GM19035 (cell line): ENCODE measurements at regions not wholly inside any gene's neighbourhood (a gene's known extent, or its start where the extent isn't known, plus 50 kb on each side); places are given as distances from the start of the nearest gene placed in this dataset.

ENCODE experiments used
- ATAC-seq: cut with Tn5 transposase; IDR thresholded peaks from one replicate; pipeline ENCODE4 v1.9.1; 2021; ENCODE audit not compliant: unreplicated experiment

DNA sequence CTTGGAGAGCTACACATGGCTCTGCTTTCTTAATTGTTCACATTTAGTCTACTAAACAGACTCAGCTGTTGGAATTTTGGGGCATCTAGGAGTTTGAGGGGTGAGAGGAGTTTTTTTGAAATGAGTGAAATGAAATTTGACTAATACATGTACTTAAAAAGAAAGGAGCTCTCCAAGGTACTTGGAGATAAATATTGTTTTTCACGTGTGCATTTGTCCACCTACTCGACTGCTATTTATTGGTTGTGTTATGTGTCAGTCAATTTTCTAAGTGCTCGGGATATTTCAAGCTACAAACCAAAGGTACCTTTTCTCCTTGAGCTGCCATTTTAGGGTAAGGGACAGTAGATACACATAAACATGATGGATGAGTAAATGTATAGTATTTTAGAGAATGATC is 697.0 kb downstream of the LIG4 start:
- no peak for ATAC-seq

GRCh38 chr13:107516517-107516916 is 698.8 kb downstream of the LIG4 start:
- ATAC-seq = no peak

DNA sequence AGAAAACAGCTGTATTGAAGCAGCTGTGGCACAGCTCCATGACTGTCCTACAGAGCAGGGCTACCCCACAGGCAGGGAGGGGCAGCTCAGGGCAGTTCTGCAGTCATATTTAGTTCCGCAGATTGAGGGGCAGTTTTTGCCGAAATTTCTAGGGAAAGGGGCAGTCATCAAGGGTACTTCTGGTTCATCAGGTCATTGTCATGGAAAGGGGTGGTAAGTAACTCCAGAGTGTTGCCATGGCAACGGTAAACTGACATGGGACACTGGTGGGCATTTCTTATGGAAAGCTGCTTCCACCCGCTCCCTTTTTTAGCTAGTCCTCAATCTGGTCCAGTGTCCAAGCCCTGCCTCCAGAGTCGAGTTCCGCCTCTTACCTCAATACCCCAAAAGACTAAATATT is 702.8 kb downstream of the LIG4 start:
- no peak for ATAC-seq

- no peak for ATAC-seq
Observed at GRCh38 chr13:107497661-107498060, 717.7 kb downstream of the LIG4 start.

- ATAC-seq = no peak
Observed at GRCh38 chr13:107493266-107493665, 722.1 kb downstream of the LIG4 start.

GRCh38 chr13:107482688-107483087 is 732.6 kb downstream of the LIG4 start:
- ATAC-seq = no peak

- ATAC-seq = no peak
Observed at GRCh38 chr13:107480130-107480529, 735.2 kb downstream of the LIG4 start.

- no peak for ATAC-seq
Observed at GRCh38 chr13:107477772-107478379, 737.5 kb downstream of the LIG4 start.

DNA sequence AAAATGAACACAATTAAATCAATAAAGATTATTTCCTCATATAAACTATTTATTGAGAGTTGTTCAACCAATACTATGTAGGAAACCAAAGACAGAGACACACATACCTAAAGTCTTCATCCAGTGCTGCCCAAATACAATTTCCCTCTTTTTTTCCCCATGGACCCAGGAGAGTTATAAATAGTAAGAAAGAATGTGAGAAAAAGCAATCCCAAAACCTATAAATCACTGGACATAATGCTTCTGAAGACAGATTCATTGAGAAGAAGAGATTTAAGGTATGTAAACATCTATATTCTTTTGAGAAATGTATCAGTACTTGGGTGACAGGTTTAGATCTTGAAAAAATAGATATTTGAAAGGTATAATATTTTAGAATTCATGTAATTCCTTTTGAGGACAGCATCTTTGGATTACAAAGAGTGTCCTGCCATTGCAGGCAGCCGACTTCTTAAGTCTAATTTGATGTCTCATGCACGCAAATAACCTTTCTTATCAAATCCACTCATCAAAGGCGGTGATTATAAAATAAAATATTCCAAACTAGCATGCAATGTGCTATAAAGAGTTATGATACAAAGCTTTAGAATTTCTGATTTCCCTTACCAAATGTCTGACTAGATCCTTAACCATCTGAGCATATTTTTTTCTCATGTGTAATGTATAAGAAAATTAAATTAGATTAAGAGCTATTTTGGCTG is 739.4 kb downstream of the LIG4 start:
- no peak for ATAC-seq

GRCh38 chr13:107473253-107473652 is 742.1 kb downstream of the LIG4 start:
- no peak for ATAC-seq

- no peak for ATAC-seq
Observed at GRCh38 chr13:107466326-107467099, 748.8 kb downstream of the LIG4 start.

GRCh38 chr13:107462501-107462900 is 752.8 kb downstream of the LIG4 start:
- ATAC-seq = no peak

DNA sequence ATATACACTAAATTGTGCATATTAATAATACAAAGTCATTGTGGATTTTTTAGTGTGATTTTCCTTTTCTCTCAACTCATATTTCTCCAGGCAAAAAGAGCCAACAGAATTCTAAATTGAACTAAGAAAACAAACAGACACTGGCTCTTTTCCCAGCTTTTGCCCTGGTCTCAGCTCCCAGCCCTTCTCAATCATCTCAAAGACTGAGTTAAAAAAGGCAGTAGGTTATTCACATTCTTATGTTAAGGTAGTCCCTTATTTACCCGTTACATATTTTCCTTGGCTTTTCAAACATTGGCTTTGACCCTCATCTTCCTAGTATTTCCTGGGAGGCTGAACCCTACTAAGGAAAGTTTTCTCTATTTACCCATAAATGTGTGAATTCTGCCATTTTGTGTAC is 753.6 kb downstream of the LIG4 start:
- no peak for ATAC-seq

DNA sequence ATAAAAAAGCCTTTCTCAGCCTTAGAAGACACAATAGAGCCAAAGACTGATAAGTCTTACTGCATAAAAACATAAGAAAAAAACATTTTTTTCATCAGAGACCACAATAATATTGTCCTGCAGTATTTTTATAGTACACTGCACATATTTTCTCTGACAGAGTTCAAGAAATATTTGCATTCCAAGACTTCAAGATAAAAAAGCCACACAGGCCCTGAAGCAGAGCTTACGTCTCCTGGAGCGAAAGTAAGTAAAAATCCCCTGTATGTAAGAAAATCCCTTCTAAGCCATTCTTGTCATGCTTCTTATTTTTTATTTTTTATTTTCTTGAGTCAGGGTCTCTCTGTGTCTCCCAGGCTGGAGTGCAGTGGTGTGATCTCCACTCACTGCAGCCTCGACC is 755.9 kb downstream of the LIG4 start:
- ATAC-seq = no peak

DNA sequence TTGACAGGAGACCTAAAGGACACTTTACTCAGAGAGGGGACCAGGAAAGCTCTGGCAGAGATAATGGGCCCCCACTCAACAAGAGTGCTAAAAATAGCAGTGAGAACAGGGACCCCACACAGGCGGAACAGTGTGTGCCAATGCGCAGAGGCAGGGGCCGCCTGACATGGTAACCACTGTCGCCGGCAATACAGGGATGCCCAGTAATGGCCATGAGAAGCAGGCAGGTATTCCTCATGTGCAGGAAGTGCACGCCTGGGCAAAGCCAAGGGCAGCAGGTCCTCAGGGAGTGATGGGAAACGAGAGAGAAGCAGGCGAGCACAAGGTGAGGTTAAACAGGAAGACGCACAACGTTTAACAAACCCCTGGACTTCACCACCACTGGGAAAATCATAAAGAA is 757.1 kb downstream of the LIG4 start:
- ATAC-seq = no peak

GRCh38 chr13:107457686-107458085 is 757.6 kb downstream of the LIG4 start:
- ATAC-seq = no peak

- ATAC-seq = no peak
Observed at GRCh38 chr13:107456431-107456830, 758.9 kb downstream of the LIG4 start.

GRCh38 chr13:107452833-107453232 is 762.5 kb downstream of the LIG4 start:
- no peak for ATAC-seq

- ATAC-seq = no peak
Observed at GRCh38 chr13:107450931-107451330, 764.4 kb downstream of the LIG4 start.

GRCh38 chr13:107450431-107450830 is 764.9 kb downstream of the LIG4 start:
- no peak for ATAC-seq

DNA sequence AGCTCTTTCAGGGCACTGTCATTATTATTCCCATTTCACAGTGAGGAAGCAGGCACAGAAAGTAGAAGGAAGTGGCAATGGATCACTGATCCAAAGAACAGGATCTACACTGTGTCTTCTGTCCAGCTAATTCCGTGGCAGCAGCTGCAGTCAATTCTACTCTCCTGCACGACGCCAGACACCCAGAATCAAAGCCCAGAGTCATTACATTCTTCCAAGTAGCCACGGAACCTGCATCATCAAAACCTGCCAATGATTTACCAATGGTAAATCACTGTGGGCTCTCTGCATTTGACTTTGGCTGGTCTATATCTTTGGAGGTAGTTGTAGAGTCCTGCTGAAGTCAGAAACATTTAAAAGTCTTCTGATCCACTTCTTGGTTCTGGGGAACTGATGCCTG is 767.7 kb downstream of the LIG4 start:
- no peak for ATAC-seq

GRCh38 chr13:107441279-107441678 is 774.1 kb downstream of the LIG4 start:
- no peak for ATAC-seq
